Large intestine (tissue), 3 donors: ENCODE measurements at regions not wholly inside any gene's neighbourhood (a gene's known extent, or its start where the extent isn't known, plus 50 kb on each side); places are given as distances from the start of the nearest gene placed in this dataset.

Source experiments
- DNase-seq, 2 donors: peaks; one replicate each; pipeline versions ENCODE4 v3.0.0 to v3.0.0-alpha.2; 2013
- H3K27ac ChIP-seq: one replicate; pipeline ENCODE4 v1.5.1; 2013; ENCODE audit warnings: low read length
- H3K27me3 ChIP-seq: 2 replicates; pipeline ENCODE4 v1.6.1; 2013; ENCODE audit warnings: low read length; ENCODE audit not compliant: control insufficient read depth, insufficient read depth
- H3K36me3 ChIP-seq: 2 replicates; pipeline ENCODE4 v1.6.1; 2013; ENCODE audit warnings: low read length; ENCODE audit not compliant: control insufficient read depth, insufficient read depth
- H3K4me1 ChIP-seq: one replicate; pipeline ENCODE4 v1.6.1; 2013; ENCODE audit warnings: low read length; ENCODE audit not compliant: control insufficient read depth, insufficient read depth
- H3K4me3 ChIP-seq: one replicate; pipeline ENCODE4 v1.5.1; 2013; ENCODE audit warnings: low read length
- H3K9me3 ChIP-seq: one replicate; pipeline ENCODE4 v1.6.1; 2013; ENCODE audit warnings: mild to moderate bottlenecking, low read depth, low read length, moderate library complexity; ENCODE audit not compliant: control insufficient read depth
- WGBS: methylation state at CpG from one replicate; pipeline ENCODE4 v1.1.5; 2013; ENCODE audit warnings: low lambda C conversion rate; ENCODE audit not compliant: insufficient coverage; 5-methylcytosine and 5-hydroxymethylcytosine counted together

GRCh38 chr1:14129009-14129408, 429.0 kb downstream of the PRDM2 start:
- H3K9me3 ChIP-seq, result no peaks in the 10 kb centered on the region
- no peak overlapping the region for H3K4me3 ChIP-seq
- no peak overlapping the region for H3K27ac ChIP-seq
- H3K36me3 ChIP-seq, result no peaks in the 10 kb centered on the region
- H3K4me1 ChIP-seq, result no peaks in the 10 kb centered on the region
- no peaks in the 10 kb centered on the region for H3K27me3 ChIP-seq
- no CpG with 5 or more reads among the region's 2 CpGs for WGBS
- DNase-seq, result no peak

GRCh38 chr1:14135070-14135469, 435.1 kb downstream of the PRDM2 start:
- no peaks in the 10 kb centered on the region for H3K4me1 ChIP-seq
- DNase-seq, result no peak
- H3K9me3 ChIP-seq, result no peaks in the 10 kb centered on the region
- no peaks in the 10 kb centered on the region for H3K27me3 ChIP-seq
- WGBS, result 53% methylated on average over 2 of the region's 2 CpGs
- H3K36me3 ChIP-seq, result no peaks in the 10 kb centered on the region
- H3K4me3 ChIP-seq, result no peak overlapping the region
- no peak overlapping the region for H3K27ac ChIP-seq

GRCh38 chr1:14136152-14136763, 436.3 kb downstream of the PRDM2 start:
- WGBS, result no CpG with 5 or more reads among the region's 6 CpGs
- no peak overlapping the region for H3K4me3 ChIP-seq
- H3K27me3 ChIP-seq, result no peaks in the 10 kb centered on the region

GRCh38 chr1:14136881-14137280, 436.9 kb downstream of the PRDM2 start:
- Histone ChIP-seq H3K27ac (no peak overlapping the region), H3K9me3 (no peaks in the 10 kb centered on the region), H3K36me3 (no peaks in the 10 kb centered on the region), H3K27me3 (no peaks in the 10 kb centered on the region), H3K4me1 (no peaks in the 10 kb centered on the region), H3K4me3 (no peak overlapping the region)
- WGBS, result no CpG with 5 or more reads among the region's 5 CpGs
- DNase-seq, result no peak

More at GRCh38 chr1:14136152-14136763, 436.3 kb downstream of the PRDM2 start:
- H3K9me3 ChIP-seq, result no peaks in the 10 kb centered on the region
- H3K27ac ChIP-seq, result no peak overlapping the region
- no peak for DNase-seq
- H3K36me3 ChIP-seq, result no peaks in the 10 kb centered on the region
- no peaks in the 10 kb centered on the region for H3K4me1 ChIP-seq

GRCh38 chr1:14137411-14138134, 437.6 kb downstream of the PRDM2 start:
- WGBS, result no CpG with 5 or more reads among the region's 6 CpGs
- H3K9me3 ChIP-seq, result no peaks in the 10 kb centered on the region

GRCh38 chr1:14138135-14138506, 438.1 kb downstream of the PRDM2 start:
- WGBS, result no CpG with 5 or more reads among the region's 3 CpGs
- H3K27ac ChIP-seq, result no peak overlapping the region
- H3K36me3 ChIP-seq, result no peaks in the 10 kb centered on the region
- no peaks in the 10 kb centered on the region for H3K4me1 ChIP-seq
- H3K9me3 ChIP-seq, result no peaks in the 10 kb centered on the region
- no peak overlapping the region for H3K4me3 ChIP-seq
- H3K27me3 ChIP-seq, result no peaks in the 10 kb centered on the region
- DNase-seq, result no peak

More at GRCh38 chr1:14137411-14138134, 437.6 kb downstream of the PRDM2 start:
- H3K27me3 ChIP-seq, result no peaks in the 10 kb centered on the region
- no peak for DNase-seq
- H3K27ac ChIP-seq, result no peak overlapping the region
- H3K36me3 ChIP-seq, result no peaks in the 10 kb centered on the region
- H3K4me3 ChIP-seq, result no peak overlapping the region
- no peaks in the 10 kb centered on the region for H3K4me1 ChIP-seq

GRCh38 chr1:14138687-14139086, 438.7 kb downstream of the PRDM2 start:
- Histone ChIP-seq H3K27ac (no peak overlapping the region), H3K36me3 (no peaks in the 10 kb centered on the region), H3K9me3 (no peaks in the 10 kb centered on the region), H3K4me1 (no peaks in the 10 kb centered on the region), H3K4me3 (no peak overlapping the region), H3K27me3 (no peaks in the 10 kb centered on the region)
- 80% methylated on average over 2 of the region's 6 CpGs for WGBS
- no peak for DNase-seq

- WGBS, result no CpG with 5 or more reads among the region's 13 CpGs
- Histone ChIP-seq H3K27ac (no peak overlapping the region), H3K9me3 (no peaks in the 10 kb centered on the region), H3K27me3 (no peaks in the 10 kb centered on the region), H3K36me3 (no peaks in the 10 kb centered on the region), H3K4me1 (no peaks in the 10 kb centered on the region), H3K4me3 (no peak overlapping the region)
- no peak for DNase-seq
These were observed 440.9 kb downstream of the PRDM2 start for GRCh38 chr1:14140831-14141401.

- Histone ChIP-seq H3K9me3 (no peaks in the 10 kb centered on the region), H3K36me3 (no peaks in the 10 kb centered on the region), H3K4me1 (no peaks in the 10 kb centered on the region), H3K4me3 (no peak overlapping the region), H3K27ac (no peak overlapping the region), H3K27me3 (no peaks in the 10 kb centered on the region)
- no peak for DNase-seq
- WGBS, result 90% methylated on average over 2 of the region's 6 CpGs
These were observed 441.7 kb downstream of the PRDM2 start for GRCh38 chr1:14141656-14142055.

- H3K4me3 ChIP-seq, result no peak overlapping the region
- WGBS, result 63% methylated on average over 2 of the region's 11 CpGs
These were observed 442.6 kb downstream of the PRDM2 start for GRCh38 chr1:14142397-14143100.

More at GRCh38 chr1:14142397-14143100, 442.6 kb downstream of the PRDM2 start:
- Histone ChIP-seq H3K27me3 (no peaks in the 10 kb centered on the region), H3K27ac (no peak overlapping the region), H3K36me3 (no peaks in the 10 kb centered on the region), H3K9me3 (no peaks in the 10 kb centered on the region), H3K4me1 (no peaks in the 10 kb centered on the region)
- peak; percentile 27 to 30 for DNase-seq
